ENCODE measurements at regions not wholly inside any gene's neighbourhood (a gene's known extent, or its start where the extent isn't known, plus 50 kb on each side); places are given as distances from the start of the nearest gene placed in this dataset.

DNA sequence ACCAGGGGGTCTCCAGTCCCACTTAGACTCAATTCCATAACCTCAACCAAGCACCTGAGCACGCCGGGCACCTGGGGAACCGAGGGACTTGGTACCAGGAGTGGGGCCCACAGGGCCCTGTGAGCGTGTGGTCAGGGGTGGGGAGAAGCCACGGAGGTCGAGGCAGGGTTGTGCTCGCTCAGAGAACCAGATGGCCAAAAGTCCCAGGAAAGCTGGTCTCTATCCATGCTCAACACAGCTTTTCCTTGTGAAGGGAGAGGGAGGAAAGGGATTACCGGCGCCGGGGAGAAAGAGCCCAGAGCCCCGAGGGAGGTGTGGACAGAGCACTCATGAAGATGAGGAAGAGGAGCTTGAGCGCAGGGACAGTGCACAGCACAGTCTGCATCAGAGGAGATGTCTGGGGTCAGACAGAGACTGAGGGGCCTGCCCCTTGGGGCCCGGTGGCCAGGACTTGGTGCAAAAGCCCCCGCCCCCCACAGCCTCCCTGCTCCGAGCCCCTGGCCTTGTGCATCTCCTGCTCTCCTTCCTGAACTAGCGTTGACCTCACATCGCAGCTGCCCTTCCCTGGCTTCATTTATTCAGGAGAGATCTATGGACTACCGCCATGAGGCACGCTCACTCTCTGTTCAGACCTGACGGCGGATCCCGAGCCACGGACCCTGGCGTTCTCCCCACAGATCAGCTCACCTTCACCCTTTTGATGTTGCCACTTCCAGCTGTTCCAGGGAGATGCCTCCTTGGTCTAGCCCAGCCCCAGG is 355.4 kb upstream of the TNRC6C start:
- H3K4me1 ChIP-seq (ENCODE audit: insufficient read depth, low read length) = no peaks in the 10 kb centered on the region
- CTCF ChIA-PET (ENCODE audit: low intra/inter-chr PET ratio, low total read pairs) = no interaction called here
- H3K79me2 ChIP-seq (ENCODE audit: insufficient read depth, low read length) = no peaks in the 10 kb centered on the region
- no peak overlapping the region for H3K27ac ChIP-seq (ENCODE audit: extremely low read length, insufficient read depth, low read length)
- POLR2A ChIA-PET = no interaction called here
- in situ Hi-C loops (cut with HindIII; ENCODE audit: extremely low pct_ligation_motif_present, low pct_unique_long_range_greater_than_20kb) (no loop called here), intact Hi-C loops (cut with micrococcal nuclease; ENCODE audit: unreplicated experiment) (no loop called here)
- no peaks in the 10 kb centered on the region for H3K9me3 ChIP-seq (ENCODE audit: low read length)
- peaks cover 5 to 74% of the 10 kb centered on the region in 2 experiments; a peak in 4 of 5 replicates for H3K27me3 ChIP-seq (ENCODE audit: control insufficient read depth in 1 of 2, insufficient read depth in 2 of 2, low read length in 2 of 2)
- H2AFZ ChIP-seq (ENCODE audit: low read length) = no peak overlapping the region
- DNase-seq (ENCODE audit: low spot score) = no peak
- no TSS peak for BruUV-seq (replicated peaks)
- no peak for FAIRE-seq
- H4K20me1 ChIP-seq (ENCODE audit: insufficient read depth, low read length) = no peaks in the 10 kb centered on the region
- 19% methylated on average over 24 of the region's 24 CpGs for WGBS (ENCODE audit: low lambda C conversion rate)
- no peak overlapping the region for H3K4me3 ChIP-seq (replicated peaks in 1 of 3; ENCODE audit: insufficient read depth in 1 of 3, low read depth in 2 of 3, low read length in 3 of 3)
- H3K4me2 ChIP-seq (ENCODE audit: low read depth, low read length) = no peak overlapping the region
- no peak overlapping the region for H3K9ac ChIP-seq (ENCODE audit: insufficient read depth, low read depth, low read length)
- ATAC-seq = no peak
- H3K36me3 ChIP-seq (replicated peaks in 1 of 2; ENCODE audit: control insufficient read depth in 1 of 2, insufficient read depth in 2 of 2, low read length in 2 of 2) = no peaks in the 10 kb centered on the region
- TF ChIP-seq, protein P1, sequence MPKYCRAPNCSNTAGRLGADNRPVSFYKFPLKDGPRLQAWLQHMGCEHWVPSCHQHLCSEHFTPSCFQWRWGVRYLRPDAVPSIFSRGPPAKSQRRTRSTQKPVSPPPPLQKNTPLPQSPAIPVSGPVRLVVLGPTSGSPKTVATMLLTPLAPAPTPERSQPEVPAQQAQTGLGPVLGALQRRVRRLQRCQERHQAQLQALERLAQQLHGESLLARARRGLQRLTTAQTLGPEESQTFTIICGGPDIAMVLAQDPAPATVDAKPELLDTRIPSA (CRISPR knock-in tag; IDR thresholded peaks at IDR 0.05; ENCODE audit: borderline replicate concordance) = no peak
- TF ChIP-seq, protein P2, sequence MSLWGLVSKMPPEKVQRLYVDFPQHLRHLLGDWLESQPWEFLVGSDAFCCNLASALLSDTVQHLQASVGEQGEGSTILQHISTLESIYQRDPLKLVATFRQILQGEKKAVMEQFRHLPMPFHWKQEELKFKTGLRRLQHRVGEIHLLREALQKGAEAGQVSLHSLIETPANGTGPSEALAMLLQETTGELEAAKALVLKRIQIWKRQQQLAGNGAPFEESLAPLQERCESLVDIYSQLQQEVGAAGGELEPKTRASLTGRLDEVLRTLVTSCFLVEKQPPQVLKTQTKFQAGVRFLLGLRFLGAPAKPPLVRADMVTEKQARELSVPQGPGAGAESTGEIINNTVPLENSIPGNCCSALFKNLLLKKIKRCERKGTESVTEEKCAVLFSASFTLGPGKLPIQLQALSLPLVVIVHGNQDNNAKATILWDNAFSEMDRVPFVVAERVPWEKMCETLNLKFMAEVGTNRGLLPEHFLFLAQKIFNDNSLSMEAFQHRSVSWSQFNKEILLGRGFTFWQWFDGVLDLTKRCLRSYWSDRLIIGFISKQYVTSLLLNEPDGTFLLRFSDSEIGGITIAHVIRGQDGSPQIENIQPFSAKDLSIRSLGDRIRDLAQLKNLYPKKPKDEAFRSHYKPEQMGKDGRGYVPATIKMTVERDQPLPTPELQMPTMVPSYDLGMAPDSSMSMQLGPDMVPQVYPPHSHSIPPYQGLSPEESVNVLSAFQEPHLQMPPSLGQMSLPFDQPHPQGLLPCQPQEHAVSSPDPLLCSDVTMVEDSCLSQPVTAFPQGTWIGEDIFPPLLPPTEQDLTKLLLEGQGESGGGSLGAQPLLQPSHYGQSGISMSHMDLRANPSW (CRISPR knock-in tag; IDR thresholded peaks at IDR 0.05; ENCODE audit: borderline replicate concordance) = no peak
- TF ChIP-seq RFX1 (IDR thresholded peaks at IDR 0.05) (no peak), ATF1 (CRISPR knock-in tag; IDR thresholded peaks at IDR 0.05) (no peak), XRCC5 (optimal IDR thresholded peaks at IDR 0.05; ENCODE audit: low read length) (no peak)
- TF ChIP-seq, protein P3, sequence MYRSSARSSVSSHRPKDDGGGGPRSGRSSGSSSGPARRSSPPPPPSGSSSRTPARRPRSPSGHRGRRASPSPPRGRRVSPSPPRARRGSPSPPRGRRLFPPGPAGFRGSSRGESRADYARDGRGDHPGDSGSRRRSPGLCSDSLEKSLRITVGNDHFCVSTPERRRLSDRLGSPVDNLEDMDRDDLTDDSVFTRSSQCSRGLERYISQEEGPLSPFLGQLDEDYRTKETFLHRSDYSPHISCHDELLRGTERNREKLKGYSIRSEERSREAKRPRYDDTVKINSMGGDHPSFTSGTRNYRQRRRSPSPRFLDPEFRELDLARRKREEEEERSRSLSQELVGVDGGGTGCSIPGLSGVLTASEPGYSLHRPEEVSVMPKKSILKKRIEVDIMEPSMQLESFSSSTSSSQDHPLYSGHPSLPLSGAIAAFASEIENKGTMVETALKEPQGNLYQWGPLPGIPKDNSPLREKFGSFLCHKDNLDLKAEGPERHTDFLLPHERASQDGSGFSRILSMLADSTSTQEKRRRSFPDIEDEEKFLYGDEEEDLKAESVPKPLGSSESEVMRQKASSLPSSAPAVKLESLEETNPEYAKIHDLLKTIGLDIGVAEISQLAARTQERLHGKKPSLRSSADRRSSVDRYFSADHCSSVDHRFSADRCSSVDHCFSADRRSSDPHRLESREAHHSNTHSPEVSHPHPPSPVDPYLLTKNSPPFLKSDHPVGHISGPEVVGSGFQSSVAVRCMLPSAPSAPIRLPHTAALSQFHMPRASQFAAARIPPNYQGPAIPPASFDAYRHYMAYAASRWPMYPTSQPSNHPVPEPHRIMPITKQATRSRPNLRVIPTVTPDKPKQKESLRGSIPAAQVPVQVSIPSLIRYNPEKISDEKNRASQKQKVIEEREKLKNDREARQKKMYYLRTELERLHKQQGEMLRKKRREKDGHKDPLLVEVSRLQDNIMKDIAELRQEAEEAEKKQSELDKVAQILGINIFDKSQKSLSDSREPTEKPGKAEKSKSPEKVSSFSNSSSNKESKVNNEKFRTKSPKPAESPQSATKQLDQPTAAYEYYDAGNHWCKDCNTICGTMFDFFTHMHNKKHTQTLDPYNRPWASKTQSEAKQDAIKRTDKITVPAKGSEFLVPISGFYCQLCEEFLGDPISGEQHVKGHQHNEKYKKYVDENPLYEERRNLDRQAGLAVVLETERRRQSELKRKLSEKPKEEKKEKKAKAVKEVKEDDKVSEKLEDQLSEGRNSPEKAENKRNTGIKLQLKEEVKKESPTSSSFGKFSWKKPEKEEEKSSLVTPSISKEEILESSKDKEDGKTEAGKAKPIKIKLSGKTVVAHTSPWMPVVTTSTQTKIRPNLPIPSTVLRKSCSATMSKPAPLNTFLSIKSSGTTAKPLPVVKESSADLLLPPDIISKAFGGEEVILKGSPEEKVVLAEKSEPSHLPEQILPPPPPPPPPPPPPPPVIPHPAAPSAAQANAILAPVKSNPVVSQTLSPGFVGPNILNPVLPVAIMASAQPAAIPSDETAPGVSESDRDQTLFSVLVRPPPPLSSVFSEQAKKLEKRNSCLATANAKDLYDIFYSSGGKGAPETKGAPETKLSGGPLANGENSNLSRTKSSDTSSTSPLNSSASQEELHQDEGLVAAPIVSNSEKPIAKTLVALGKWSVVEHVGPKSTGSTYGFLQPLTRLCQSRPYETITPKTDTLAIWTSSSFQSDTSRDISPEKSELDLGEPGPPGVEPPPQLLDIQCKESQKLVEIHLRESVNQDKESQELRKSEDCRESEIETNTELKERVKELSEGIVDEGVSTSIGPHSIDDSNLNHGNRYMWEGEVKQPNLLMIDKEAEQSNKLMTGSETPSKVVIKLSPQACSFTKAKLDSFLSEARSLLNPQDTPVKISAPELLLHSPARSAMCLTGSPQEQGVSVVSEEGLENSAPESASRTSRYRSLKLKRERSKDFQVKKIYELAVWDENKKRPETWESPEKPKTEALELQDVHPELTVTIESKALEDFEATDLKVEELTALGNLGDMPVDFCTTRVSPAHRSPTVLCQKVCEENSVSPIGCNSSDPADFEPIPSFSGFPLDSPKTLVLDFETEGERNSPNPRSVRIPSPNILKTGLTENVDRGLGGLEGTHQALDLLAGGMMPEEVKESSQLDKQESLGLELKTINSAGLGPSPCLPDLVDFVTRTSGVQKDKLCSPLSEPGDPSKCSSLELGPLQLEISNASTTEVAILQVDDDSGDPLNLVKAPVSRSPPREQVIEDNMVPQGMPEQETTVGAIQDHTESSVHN (CRISPR knock-in tag; IDR thresholded peaks at IDR 0.05) = no peak

Data from HepG2 (cell line).